NCI-H1092 (cell line): ENCODE measurements at regions not wholly inside any gene's neighbourhood (a gene's known extent, or its start where the extent isn't known, plus 50 kb on each side); places are given as distances from the start of the nearest gene placed in this dataset.
"Not testable (repeated sequence)": the region's sequence is repeated elsewhere in the genome, so short reads cannot be mapped to it uniquely, and the experiment has no call there.

ENCODE experiments used
- DNase-seq: peaks from one replicate; lab custom pipeline; 2025; lab: John Stamatoyannopoulos, UW

DNA sequence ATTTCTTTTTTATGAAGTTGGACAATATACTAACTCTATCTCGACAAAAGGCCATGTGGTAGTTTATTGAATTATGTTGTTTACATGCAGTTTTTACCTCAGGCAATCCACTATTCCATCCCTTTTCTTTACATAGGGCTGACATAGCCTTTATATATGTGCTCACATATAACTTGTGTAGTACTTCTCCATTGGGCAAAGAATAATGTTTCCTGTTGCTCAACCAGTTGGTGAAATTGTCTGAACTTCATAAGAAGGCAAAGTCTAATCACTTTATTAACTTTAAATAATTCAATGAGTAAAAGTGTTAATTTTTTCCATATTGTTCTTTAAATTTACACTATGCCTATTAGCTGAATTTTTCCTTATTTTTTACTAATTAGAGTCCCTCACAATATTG, 1272.1 kb downstream of the EPHA7 start:
- DNase-seq, result no peak

DNA sequence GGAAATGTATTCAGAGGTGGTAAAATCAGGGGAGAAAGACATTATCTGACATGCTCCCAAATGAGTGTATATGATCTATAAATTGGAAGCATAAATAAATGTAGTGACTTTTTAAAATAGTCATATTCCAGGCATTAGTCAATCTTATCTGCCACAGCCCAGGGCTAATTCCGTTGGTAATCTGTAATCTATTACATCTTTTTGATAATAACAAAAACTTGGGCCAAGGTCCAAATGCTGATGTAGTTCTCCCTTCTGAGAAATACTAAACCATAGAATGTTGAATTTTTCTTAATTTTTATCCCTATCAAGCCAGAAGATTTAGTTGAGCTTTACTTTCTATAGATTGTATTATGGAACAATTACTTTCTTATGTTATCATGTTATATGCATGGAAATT, 1279.8 kb downstream of the EPHA7 start:
- DNase-seq, result no peak

DNA sequence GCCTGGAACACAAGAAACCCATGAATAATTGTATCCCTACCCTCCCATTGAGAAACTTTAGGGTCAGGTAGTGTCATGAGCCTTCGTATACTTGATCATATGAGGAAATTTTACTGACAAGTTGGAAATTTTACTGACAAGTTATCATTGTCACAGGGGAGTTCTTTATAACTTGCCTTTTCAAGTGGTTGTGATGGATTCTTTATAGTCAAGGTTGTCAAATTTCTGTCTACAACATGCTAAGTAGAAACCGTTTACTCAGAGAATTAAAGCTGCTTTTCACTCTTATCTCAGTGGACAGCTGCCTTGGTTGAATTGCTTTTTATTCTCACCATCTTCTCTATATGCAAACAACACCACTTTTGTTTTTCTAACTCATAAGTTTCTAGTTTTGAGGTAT, 1286.4 kb downstream of the EPHA7 start:
- no peak for DNase-seq

GRCh38 chr6:92132457-92132856, 1286.9 kb downstream of the EPHA7 start:
- DNase-seq, result no peak

GRCh38 chr6:92130944-92131343, 1288.4 kb downstream of the EPHA7 start:
- no peak for DNase-seq

DNA sequence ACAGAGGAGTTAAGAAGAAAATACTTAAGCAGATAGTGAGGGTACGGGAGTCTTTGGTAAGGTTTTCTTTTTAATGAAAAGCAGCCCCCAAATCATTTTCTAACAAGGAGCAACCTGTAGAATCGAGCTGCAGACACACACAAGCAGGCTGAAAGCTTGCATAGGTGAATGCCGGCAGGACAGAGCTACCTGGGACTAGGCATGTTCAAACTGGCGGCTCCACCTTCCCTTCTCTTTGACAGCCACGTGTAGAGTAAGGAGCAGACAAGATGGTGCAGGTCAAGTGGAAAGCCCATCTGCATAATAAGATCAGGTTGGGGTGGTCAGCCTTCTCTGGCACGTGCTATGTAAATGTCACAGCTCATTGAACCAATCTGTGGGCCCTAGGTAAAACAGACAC, 1292.4 kb downstream of the EPHA7 start:
- DNase-seq, result no peak

DNA sequence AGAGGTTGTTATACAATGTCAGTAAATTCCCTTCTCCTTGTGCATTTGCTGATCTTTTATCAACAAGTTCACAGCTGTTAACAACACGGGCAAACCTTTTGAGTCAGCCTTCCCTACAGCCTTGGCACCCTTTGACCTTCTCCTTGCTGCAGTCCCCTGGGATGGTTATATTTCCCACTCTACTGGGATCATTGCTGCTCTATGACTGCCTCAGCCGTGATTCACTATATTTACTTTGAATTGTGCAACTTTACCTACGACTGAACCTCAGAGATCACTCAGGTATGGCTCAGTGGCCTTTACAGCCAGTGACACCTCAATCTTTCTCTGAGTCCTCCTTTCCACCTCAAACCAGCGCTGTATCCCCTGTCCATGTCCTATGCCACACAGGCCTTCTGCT, 1293.3 kb downstream of the EPHA7 start:
- no peak for DNase-seq

GRCh38 chr6:92125681-92126080, 1293.7 kb downstream of the EPHA7 start:
- DNase-seq, result no peak

DNA sequence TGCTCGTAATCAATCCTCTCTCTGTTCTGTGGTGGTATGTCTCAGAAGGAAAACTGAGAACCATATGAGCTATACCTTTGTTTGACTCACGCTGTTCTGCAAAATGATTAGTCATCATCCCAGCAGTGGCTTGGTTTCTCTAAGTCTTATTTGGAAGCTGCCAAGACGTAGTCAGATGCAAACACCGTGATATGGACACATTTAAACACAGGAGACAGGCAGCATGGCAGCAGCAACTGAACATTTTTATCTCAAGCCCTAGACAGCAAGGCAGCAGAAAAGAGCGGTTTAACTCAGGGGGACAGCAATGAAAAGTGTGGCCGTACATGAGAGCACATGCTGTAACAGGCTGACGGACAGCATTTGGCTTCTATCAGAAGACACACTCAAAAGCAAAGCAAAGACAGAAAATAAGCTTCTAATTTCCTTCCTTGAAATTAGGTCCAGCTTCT, 1295.1 kb downstream of the EPHA7 start:
- no peak for DNase-seq

DNA sequence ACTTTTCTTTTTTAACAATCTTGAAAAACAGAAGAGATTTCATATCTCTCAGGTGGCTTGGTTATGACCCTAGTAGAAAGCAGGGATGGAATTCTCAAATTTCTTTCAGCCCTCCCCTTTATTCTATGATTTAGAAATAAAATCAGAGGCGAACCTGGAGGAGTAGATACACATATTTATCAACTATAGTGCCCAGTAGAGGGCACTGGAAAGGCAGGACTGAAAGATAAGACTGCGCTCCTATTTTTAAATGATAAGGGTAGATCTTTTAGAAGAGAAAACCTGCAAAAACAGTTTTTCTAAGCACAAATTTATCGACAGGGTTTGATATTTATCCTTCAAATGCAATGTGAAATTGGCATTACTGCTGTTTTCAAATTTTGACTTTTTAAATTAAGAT, 1296.6 kb downstream of the EPHA7 start:
- DNase-seq, result peak; percentile 7

GRCh38 chr6:92121228-92121627, 1298.1 kb downstream of the EPHA7 start:
- no peak for DNase-seq

DNA sequence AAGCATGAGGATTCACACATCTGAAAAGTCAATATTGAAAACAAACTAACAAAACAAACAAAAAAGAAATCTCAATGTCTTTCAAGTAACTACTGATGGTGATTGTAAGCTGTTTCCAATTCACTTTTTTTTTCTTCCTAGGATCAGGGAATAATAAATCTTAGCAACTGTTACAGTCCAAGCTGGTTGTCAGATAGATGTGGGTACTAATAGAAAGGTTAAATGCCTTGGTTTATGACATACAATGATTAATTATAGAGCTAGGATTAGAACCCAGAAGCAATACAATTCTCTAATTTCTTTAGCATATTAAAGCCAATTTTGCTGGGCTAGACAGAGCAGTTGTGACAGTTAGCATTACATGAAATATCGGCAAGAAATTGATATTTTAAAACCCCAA, 1301.6 kb downstream of the EPHA7 start:
- DNase-seq, result no peak

DNA sequence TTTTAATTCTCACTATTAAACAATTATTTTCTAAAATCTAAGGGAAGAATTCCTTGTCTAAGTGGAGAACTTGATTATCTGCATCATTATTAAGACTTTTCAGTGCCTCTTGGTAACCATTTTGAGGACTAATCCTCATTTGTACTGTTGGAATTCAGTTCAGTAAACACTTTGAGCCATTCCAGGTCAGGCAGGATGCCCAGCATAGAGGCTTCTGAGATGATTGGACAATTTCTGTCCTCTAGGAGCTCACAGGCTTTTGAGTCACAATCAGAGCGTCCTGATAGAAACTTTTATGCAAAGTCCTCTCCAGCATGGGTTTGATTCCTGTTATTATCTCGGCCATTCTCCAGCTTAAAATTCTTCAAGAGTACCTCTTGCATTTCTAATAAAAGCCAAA, 1304.6 kb downstream of the EPHA7 start:
- no peak for DNase-seq

GRCh38 chr6:92114091-92114675, 1305.2 kb downstream of the EPHA7 start:
- peak; percentile 6 for DNase-seq

- DNase-seq, result no peak
Measured at GRCh38 chr6:92111386-92111785, 1308.0 kb downstream of the EPHA7 start.

DNA sequence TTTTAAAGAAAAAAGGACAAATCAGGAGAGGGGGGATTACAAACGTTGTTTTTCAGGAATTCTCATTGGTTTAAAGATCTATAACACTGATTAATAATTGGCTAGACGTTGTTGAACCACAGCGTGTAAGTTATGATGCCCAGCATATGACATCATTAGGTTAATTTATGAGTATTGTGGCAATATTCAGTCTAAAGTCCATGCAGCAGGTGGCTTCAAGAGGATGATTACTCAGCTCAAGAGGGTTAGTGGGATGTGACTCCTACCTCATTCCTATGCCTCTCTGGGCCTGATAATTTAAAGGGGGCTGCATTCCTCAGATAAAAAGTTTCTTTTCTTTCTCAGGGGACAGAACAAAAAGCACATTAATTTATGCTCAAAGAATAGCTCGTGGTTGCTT, 1309.0 kb downstream of the EPHA7 start:
- DNase-seq, result peak; percentile 33

DNA sequence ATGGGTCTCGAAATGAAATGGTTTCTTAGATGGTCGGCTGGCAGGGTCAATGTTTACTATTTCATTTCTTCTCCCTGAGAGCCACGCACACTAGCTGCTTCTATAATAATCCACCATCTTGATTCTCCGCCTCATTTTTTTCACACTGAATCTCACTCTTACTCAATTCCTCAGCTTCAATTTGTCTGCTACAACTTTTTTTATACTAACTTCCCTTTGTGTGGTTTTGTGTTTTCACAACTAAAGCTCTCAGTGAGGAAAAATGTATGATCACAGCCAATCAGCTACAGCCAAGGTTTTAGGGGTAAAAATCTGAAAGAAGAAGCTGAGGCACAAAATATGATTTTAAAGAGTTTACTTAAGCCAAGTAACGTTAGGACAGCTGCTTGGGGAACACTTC, 1309.4 kb downstream of the EPHA7 start:
- DNase-seq, result no peak

DNA sequence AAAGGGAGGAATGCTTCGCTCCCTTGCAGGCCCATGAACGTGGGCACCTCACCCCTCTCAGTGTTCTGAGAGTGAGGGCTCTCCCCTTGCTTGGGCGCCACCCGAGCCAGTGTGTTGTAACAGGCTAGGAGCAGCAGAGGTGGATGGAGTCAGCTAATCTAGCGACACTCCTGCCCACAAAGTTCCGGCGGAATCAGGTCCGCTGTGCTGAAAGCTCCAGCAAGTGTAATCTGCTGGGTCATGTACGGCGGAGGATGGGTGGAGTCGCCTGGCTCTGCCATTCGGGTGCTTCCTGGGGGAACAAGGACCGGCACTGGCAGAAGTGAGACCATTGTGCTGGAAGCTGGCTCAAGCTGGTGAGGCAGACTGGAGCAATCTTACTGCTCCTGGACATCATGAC, 1310.1 kb downstream of the EPHA7 start:
- no peak for DNase-seq

GRCh38 chr6:92086750-92087149, 1332.6 kb downstream of the EPHA7 start:
- no peak for DNase-seq

GRCh38 chr6:92083914-92084313, 1335.4 kb downstream of the EPHA7 start:
- not testable (repeated sequence) for DNase-seq

DNA sequence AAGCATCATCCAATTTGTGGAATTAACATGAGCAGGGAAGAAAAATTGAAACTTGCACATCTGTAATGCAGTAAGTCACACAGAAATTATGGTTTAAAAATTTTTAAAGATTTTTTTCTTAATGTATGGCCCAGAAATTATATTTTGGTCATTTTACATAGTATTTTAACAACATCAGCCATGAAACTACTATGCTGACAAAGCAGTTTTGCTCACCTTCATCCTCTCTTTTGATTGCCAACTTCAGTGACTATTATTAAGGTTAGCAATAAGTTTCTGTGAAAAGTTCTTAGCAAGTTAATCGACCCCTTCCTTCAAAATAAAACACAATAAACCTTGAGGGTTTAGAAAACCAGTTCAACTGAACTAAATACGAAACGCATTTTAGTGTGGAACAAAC, 1347.0 kb downstream of the EPHA7 start:
- DNase-seq, result no peak

- no peak for DNase-seq
Measured at GRCh38 chr6:92069781-92070180, 1349.6 kb downstream of the EPHA7 start.

DNA sequence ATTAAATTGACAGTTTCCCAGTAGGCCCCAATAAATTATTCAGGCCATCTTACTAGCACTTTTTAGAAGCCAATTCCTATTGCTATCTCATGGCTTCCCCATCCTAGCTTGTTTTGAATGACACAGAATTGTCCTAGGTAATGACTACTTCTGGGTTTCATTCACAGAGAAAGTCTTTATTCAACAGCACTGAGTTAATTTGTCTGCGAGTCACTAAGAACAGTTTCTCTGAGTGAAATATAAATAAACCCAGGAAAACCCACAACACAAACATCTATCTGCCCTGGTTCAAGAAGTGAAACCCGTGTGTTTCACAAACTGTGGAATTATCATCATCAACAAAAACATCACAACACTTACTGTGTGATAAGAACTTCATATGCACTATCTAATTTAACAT, 1366.8 kb downstream of the EPHA7 start:
- no peak for DNase-seq

DNA sequence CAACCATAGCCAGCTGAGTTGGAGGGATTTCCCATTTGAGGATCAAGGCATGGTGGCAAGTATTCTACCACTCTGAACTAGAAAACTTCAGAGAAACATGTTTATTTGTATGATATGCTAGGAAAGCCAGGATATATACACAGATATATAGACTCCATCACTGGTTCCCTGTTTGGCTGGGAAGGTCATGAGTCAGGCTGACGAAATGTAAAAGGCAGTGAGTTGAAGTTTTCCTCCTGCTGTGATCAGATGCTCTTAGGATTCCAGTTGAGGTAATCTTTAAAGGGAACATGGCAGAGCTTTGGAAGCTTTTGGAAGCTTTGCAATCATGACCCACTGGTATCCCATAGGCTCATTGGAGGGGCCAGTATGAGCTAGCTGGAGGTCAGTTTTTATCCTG, 1369.1 kb downstream of the EPHA7 start:
- DNase-seq, result no peak

- no peak for DNase-seq
Measured at GRCh38 chr6:92047860-92048259, 1371.5 kb downstream of the EPHA7 start.
